CD4-positive, alpha-beta T cell (primary cell): ENCODE measurements at regions not wholly inside any gene's neighbourhood (a gene's known extent, or its start where the extent isn't known, plus 50 kb on each side); places are given as distances from the start of the nearest gene placed in this dataset.

Experiments
- ATAC-seq: fragments of 200-7000 bp; cut with Tn5 transposase; one replicate; pipeline ENCODE4 v1.10.0; 2022; ENCODE audit warnings: mild to moderate bottlenecking; ENCODE audit not compliant: poor library complexity
- CTCF ChIA-PET: fragments of 350-600 bp; sonication (Branson Sonifier 250); formaldehyde crosslinking; loops from one replicate; lab custom pipeline; 2021; ENCODE audit warnings: antibody characterized with exemption, inconsistent platforms; lab: Charles Lee
- POLR2A ChIA-PET: fragments of 350-600 bp; sonication (Branson Sonifier 250); formaldehyde crosslinking; loops from one replicate; lab custom pipeline; 2021; ENCODE audit warnings: antibody characterized with exemption, inconsistent platforms; lab: Charles Lee
- DNase-seq, 14 experiments: peaks; one replicate each; pipeline ENCODE4 v3.0.0-alpha.2; 2013 to 2020; ENCODE audit warnings: mixed read lengths in 2 of 14
- H3K27ac ChIP-seq, 2 donors: one replicate each; pipeline versions ENCODE4 v1.5.1 to v1.7.0; 2013; ENCODE audit warnings: low read length in 2 of 2, low read depth in 1 of 2, mild to moderate bottlenecking in 1 of 2
- H3K27me3 ChIP-seq, 2 experiments: 1 replicate in 1 of 2; 2 replicates in 1 of 2; pipeline versions ENCODE4 v1.6.1 to v1.7.0; 2013; ENCODE audit warnings: low read length in 2 of 2, control low read depth in 1 of 2, mild to moderate bottlenecking in 1 of 2, moderate library complexity in 1 of 2; ENCODE audit not compliant: insufficient read depth in 2 of 2, control insufficient read depth in 1 of 2
- H3K36me3 ChIP-seq: one replicate; pipeline ENCODE4 v1.6.1; 2013; ENCODE audit warnings: low read length, control low read depth; ENCODE audit not compliant: insufficient read depth
- H3K4me1 ChIP-seq: one replicate; pipeline ENCODE4 v1.6.1; 2013; ENCODE audit warnings: low read length, control low read depth; ENCODE audit not compliant: insufficient read depth
- H3K4me3 ChIP-seq: one replicate; pipeline ENCODE4 v1.5.1; 2013; ENCODE audit warnings: mild to moderate bottlenecking, low read length, moderate library complexity
- H3K9me3 ChIP-seq, 2 experiments: 1 replicate in 1 of 2; 2 replicates in 1 of 2; pipeline versions ENCODE4 v1.6.1 to v1.7.0; 2013; ENCODE audit warnings: low read length in 2 of 2, mild to moderate bottlenecking in 2 of 2, control low read depth in 1 of 2, moderate library complexity in 1 of 2; ENCODE audit not compliant: control insufficient read depth in 1 of 2, insufficient read depth in 1 of 2
- H3K27ac Mint-ChIP-seq: one replicate; pipeline ENCODE4 v1.8.0; 2020; ENCODE audit warnings: mixed read lengths
- H3K27me3 Mint-ChIP-seq: one replicate; pipeline ENCODE4 v1.8.0; 2021; ENCODE audit warnings: mixed read lengths
- H3K36me3 Mint-ChIP-seq: one replicate; pipeline ENCODE4 v1.8.0; 2021; ENCODE audit warnings: low read depth, mixed read lengths
- H3K4me1 Mint-ChIP-seq: one replicate; pipeline ENCODE4 v1.8.0; 2021; ENCODE audit warnings: low read depth, mixed read lengths
- H3K4me3 Mint-ChIP-seq: one replicate; pipeline ENCODE4 v1.8.0; 2020; ENCODE audit warnings: mild to moderate bottlenecking, mixed read lengths
- H3K9me3 Mint-ChIP-seq: one replicate; pipeline ENCODE4 v1.8.0; 2020; ENCODE audit warnings: mixed read lengths
- CTCF ChIP-seq: fragments of 200-600 bp; IDR thresholded peaks from one replicate; pipeline ENCODE4 v1.8.0; 2022; ENCODE audit warnings: antibody characterized with exemption, mild to moderate bottlenecking
- intact Hi-C, 2 experiments: fragments of 100-400 bp; cut with DNase I in 1 of 2; cut with micrococcal nuclease in 1 of 2; formaldehyde crosslinking; loops; one replicate each; pipeline versions ENCODE4 v1.15.1 to v1.9.0; 2023 to 2025; cut with DNase I, micrococcal nuclease

- no peaks in the 10 kb centered on the region for H3K4me1 Mint-ChIP-seq
- no peak overlapping the region for H3K27ac ChIP-seq
- H3K27ac Mint-ChIP-seq: no peak overlapping the region
- H3K4me3 ChIP-seq: no peak overlapping the region
- no peak for ATAC-seq
- H3K36me3 ChIP-seq: no peaks in the 10 kb centered on the region
- no peaks in the 10 kb centered on the region for H3K36me3 Mint-ChIP-seq
- no peak for TF ChIP-seq CTCF
- DNase-seq: no peak
- peaks cover 0 to 3% of the 10 kb centered on the region in 2 experiments for H3K9me3 ChIP-seq
- POLR2A ChIA-PET: no interaction called here
- no peaks in the 10 kb centered on the region for H3K27me3 ChIP-seq
- H3K4me1 ChIP-seq: no peaks in the 10 kb centered on the region
- intact Hi-C loops: no loop called here
- CTCF ChIA-PET: no interaction called here
- H3K9me3 Mint-ChIP-seq: no peaks in the 10 kb centered on the region
- H3K27me3 Mint-ChIP-seq: no peaks in the 10 kb centered on the region
- H3K4me3 Mint-ChIP-seq: no peak overlapping the region
Measured at GRCh38 chr6:22221630-22222029, 75.2 kb downstream of the PRL start.

DNA sequence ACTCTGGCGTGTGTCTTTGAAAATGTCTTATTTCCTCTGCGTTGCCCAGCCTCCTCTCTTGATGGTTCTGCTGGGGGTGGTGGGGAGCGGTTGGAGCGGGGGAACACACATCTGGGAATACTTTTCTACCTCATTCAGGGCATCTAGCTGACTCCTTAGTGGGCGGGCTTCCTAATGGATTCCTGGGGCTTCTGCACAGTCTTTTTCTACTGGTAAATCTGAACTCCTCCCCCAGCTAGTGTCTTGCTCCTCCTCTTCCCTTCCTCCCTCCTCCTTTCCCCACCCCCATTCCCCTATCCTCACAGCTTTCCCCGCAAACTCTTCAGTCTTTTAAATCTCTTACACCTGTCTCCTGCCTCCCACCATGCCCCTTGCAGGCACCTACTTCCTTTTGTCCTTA is 74.4 kb downstream of the PRL start:
- peaks cover 0 to 3% of the 10 kb centered on the region in 2 experiments for H3K9me3 ChIP-seq
- no peak overlapping the region for H3K27ac Mint-ChIP-seq
- no peaks in the 10 kb centered on the region for H3K36me3 ChIP-seq
- POLR2A ChIA-PET: no interaction called here
- no peak overlapping the region for H3K4me3 Mint-ChIP-seq
- no peak for TF ChIP-seq CTCF
- CTCF ChIA-PET: no interaction called here
- no peak overlapping the region for H3K27ac ChIP-seq
- no peaks in the 10 kb centered on the region for H3K36me3 Mint-ChIP-seq
- DNase-seq (no peak), ATAC-seq (no peak)
- H3K27me3 ChIP-seq: no peaks in the 10 kb centered on the region
- no peaks in the 10 kb centered on the region for H3K4me1 ChIP-seq
- H3K4me1 Mint-ChIP-seq: no peaks in the 10 kb centered on the region
- H3K4me3 ChIP-seq: no peak overlapping the region
- no peaks in the 10 kb centered on the region for H3K9me3 Mint-ChIP-seq
- intact Hi-C loops: no loop called here
- H3K27me3 Mint-ChIP-seq: no peaks in the 10 kb centered on the region

DNA sequence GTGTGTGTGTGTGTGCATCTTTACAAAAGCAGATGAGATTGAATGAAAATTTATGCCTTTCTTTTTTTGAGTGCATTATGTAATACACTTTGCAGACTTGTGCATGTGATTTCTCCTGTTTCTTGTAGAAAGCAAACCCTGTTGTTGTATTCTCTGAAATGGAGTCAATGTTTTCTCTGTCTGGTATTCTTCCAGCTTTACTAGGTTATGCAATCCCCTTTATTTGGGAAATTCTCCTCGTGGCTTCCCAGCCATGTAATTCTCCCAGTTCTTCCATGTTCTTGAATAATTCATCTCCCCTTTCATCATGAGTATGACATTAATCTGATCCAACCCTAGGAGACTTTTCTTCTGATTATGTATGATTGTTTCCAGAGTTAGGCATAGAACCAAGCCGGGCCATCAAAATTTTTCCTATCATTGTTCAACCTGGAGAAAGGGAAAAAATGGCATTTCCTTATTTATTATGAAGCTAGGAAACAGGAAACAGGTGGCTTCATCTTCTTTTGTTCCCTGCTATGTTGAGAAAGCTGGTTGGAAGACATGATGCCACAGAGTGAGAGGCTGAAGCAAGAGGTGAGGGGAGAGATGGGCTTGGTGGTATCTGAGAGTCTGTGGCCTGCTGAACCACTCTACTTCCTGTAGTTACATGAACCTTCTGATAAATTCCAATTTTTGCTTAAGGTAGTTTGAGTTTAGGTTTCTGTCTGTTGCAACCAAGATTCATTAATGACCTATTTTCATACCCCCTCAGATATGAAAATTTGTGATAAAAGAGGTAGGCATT is 68.8 kb downstream of the PRL start:
- H3K4me3 Mint-ChIP-seq: no peak overlapping the region
- H3K27me3 ChIP-seq: no peaks in the 10 kb centered on the region
- TF ChIP-seq CTCF: no peak
- no peaks in the 10 kb centered on the region for H3K36me3 Mint-ChIP-seq
- no peak for DNase-seq
- H3K4me3 ChIP-seq: no peak overlapping the region
- H3K4me1 Mint-ChIP-seq: no peaks in the 10 kb centered on the region
- H3K36me3 ChIP-seq: no peaks in the 10 kb centered on the region
- no peaks in the 10 kb centered on the region for H3K4me1 ChIP-seq
- H3K27me3 Mint-ChIP-seq: no peaks in the 10 kb centered on the region
- POLR2A ChIA-PET: no interaction called here
- no peaks in the 10 kb centered on the region for H3K9me3 Mint-ChIP-seq
- ATAC-seq: no peak
- no peaks in the 10 kb centered on the region for H3K9me3 ChIP-seq
- CTCF ChIA-PET: no interaction called here
- H3K27ac ChIP-seq: no peak overlapping the region
- H3K27ac Mint-ChIP-seq: no peak overlapping the region
- intact Hi-C loops: no loop called here
